Endothelial cell (in vitro differentiated cells): ENCODE measurements at regions not wholly inside any gene's neighbourhood (a gene's known extent, or its start where the extent isn't known, plus 50 kb on each side); places are given as distances from the start of the nearest gene placed in this dataset.

ENCODE experiments used
- DNase-seq: peaks from one replicate; pipeline ENCODE4 v3.0.0; 2021; ENCODE audit warnings: low spot score
- H3K27ac Mint-ChIP-seq: one replicate; pipeline ENCODE4 v1.8.0; 2021; ENCODE audit warnings: mixed read lengths, inconsistent platforms; ENCODE audit not compliant: unreplicated experiment
- H3K27me3 Mint-ChIP-seq: one replicate; pipeline ENCODE4 v1.8.0; 2021; ENCODE audit warnings: mild to moderate bottlenecking, moderate library complexity, mixed read lengths, inconsistent platforms; ENCODE audit not compliant: unreplicated experiment
- H3K36me3 Mint-ChIP-seq: one replicate; pipeline ENCODE4 v1.8.0; 2021; ENCODE audit warnings: mild to moderate bottlenecking, low read depth, mixed read lengths, inconsistent platforms; ENCODE audit not compliant: unreplicated experiment
- H3K4me1 Mint-ChIP-seq: one replicate; pipeline ENCODE4 v1.8.0; 2021; ENCODE audit warnings: mild to moderate bottlenecking, mixed read lengths, inconsistent platforms; ENCODE audit not compliant: unreplicated experiment
- H3K4me3 Mint-ChIP-seq: one replicate; pipeline ENCODE4 v1.8.0; 2021; ENCODE audit warnings: mild to moderate bottlenecking, mixed read lengths, inconsistent platforms; ENCODE audit not compliant: unreplicated experiment
- H3K9me3 Mint-ChIP-seq: one replicate; pipeline ENCODE4 v1.8.0; 2021; ENCODE audit warnings: mixed read lengths, inconsistent platforms; ENCODE audit not compliant: unreplicated experiment
- TF ChIP-seq, protein P1 (sequence below): fragments of 200-600 bp; sonication (generic); IDR thresholded peaks from one replicate; pipeline ENCODE4 v1.5.0; 2021; ENCODE audit warnings: antibody characterized with exemption; ENCODE audit not compliant: unreplicated experiment

DNA sequence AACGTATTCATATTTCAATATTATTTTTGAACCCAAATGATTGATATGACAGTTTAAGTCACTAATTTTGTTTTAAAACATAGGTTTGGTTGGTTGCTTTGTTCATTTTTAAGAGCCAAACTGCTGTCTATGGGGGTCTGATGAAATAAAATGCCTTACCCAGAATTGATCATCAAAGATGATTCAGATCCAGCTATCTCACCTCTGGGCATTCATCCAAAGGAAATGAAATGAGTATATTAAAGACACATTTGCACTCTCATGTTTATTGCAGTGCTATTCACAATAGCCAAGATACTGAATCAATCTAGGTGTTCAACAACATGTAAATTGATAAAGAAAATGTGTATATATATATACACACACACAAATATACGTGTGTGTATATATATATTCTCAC is 326.9 kb upstream of the GULP1 start:
- TF ChIP-seq, protein P1, sequence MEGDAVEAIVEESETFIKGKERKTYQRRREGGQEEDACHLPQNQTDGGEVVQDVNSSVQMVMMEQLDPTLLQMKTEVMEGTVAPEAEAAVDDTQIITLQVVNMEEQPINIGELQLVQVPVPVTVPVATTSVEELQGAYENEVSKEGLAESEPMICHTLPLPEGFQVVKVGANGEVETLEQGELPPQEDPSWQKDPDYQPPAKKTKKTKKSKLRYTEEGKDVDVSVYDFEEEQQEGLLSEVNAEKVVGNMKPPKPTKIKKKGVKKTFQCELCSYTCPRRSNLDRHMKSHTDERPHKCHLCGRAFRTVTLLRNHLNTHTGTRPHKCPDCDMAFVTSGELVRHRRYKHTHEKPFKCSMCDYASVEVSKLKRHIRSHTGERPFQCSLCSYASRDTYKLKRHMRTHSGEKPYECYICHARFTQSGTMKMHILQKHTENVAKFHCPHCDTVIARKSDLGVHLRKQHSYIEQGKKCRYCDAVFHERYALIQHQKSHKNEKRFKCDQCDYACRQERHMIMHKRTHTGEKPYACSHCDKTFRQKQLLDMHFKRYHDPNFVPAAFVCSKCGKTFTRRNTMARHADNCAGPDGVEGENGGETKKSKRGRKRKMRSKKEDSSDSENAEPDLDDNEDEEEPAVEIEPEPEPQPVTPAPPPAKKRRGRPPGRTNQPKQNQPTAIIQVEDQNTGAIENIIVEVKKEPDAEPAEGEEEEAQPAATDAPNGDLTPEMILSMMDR: no peak
- DNase-seq: no peak
- Mint-ChIP-seq H3K4me3 (no peak overlapping the region), H3K36me3 (no peaks in the 10 kb centered on the region), H3K27me3 (peaks cover 3% of the 10 kb centered on the region), H3K9me3 (no peaks in the 10 kb centered on the region), H3K27ac (no peak overlapping the region), H3K4me1 (peaks cover 5% of the 10 kb centered on the region)

DNA sequence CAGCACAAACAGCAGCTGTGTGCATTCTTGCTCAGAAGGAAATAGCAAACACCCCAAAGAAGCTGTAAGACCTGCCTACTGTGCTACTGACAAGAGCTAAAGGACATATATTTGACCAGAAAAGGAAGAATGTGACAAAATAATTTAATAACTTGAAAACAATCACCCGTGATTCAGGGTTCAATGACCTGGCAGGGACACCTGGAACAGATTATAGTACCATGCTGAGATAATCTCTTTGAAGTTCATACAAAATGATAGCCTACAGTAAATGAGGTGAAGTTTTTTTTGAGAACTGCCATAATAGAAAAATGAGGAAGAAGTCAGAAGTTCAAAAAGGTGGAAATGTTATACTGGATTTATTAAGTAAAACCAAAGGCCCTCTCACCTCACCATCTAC is 324.8 kb upstream of the GULP1 start:
- Mint-ChIP-seq H3K9me3 (no peaks in the 10 kb centered on the region), H3K4me3 (no peak overlapping the region), H3K36me3 (no peaks in the 10 kb centered on the region), H3K27me3 (no peaks in the 10 kb centered on the region), H3K4me1 (peaks cover 5% of the 10 kb centered on the region), H3K27ac (no peak overlapping the region)
- TF ChIP-seq, protein P1: no peak
- DNase-seq: no peak

DNA sequence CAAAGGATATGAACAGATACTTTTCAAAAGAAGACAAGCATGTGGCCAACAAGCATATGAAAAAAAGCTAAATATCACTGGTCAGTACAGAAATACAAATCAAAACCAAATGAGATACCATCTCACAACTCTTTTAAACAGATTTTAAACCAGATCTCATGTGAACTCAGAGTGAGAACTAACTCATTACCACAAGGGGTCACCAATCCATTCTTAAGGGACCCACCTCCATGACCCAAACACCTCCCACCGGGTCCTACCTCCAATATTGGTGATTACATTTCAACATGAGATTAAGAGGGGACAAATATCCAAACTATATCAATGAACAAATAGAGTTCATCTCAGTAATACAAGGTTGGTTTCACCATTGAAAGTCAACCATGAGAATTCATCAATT is 319.8 kb upstream of the GULP1 start:
- DNase-seq: no peak
- Mint-ChIP-seq H3K27ac (no peak overlapping the region), H3K4me3 (no peak overlapping the region), H3K4me1 (peaks cover 4% of the 10 kb centered on the region), H3K36me3 (no peaks in the 10 kb centered on the region), H3K9me3 (no peaks in the 10 kb centered on the region), H3K27me3 (no peaks in the 10 kb centered on the region)
- TF ChIP-seq, protein P1: peak; percentile 33

DNA sequence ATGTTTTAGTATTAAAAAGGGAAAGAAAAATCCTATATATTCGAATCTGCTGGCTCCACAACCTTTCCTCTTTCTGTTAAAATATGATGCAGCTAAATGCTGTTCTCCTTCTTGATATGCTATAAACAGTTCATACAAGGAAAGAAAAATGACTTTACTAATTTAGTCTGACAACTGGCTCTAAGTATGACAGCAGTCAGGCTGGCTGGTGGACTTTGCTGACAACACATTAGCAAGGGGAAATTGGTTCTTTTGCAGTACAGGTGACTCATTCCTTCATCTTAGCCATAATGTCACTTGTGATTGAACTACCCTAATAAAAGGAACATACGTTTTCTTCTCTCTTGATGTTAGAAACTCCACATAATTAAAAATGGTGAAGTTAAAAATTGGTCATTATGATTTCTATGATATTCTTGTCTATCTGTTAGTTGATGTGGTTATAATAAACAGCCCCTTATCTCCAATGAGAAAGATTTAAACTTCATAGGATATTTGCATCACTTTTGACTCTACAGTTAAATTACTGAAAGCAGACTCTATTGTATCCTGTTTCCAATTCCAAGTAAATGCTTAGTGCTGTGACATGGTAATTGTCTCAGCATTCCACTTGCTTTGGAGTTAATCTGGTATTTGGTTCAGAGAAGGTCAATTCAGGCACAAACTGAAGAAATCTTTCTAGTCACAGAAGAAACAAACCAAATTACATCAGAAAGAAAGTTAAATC is 315.3 kb upstream of the GULP1 start:
- TF ChIP-seq, protein P1: no peak
- H3K36me3 Mint-ChIP-seq: no peaks in the 10 kb centered on the region
- H3K4me3 Mint-ChIP-seq: no peak overlapping the region
- DNase-seq: no peak
- no peak overlapping the region for H3K27ac Mint-ChIP-seq
- peaks cover 7% of the 10 kb centered on the region for H3K4me1 Mint-ChIP-seq
- H3K27me3 Mint-ChIP-seq: no peaks in the 10 kb centered on the region
- no peaks in the 10 kb centered on the region for H3K9me3 Mint-ChIP-seq

DNA sequence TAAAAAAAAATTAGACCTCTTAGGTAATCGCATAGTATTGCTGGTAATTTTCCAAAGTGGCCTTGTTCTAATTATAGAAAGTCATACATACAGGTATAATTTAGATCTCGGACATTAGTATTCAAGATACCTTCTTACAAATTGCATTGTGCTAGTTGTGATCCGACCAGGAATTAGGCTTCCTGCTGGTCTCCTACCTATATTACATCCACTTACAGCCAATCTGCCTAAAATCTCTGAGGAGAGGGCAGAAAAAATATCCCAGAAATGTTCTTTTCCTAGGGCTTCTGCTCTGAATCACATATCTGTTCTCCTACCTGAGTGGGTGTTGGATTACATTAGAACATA is 314.7 kb upstream of the GULP1 start:
- no peak for DNase-seq
- Mint-ChIP-seq H3K27ac (no peak overlapping the region), H3K4me1 (peaks cover 7% of the 10 kb centered on the region), H3K4me3 (no peak overlapping the region), H3K36me3 (no peaks in the 10 kb centered on the region), H3K27me3 (no peaks in the 10 kb centered on the region), H3K9me3 (no peaks in the 10 kb centered on the region)
- TF ChIP-seq, protein P1: no peak
